GM12874 (cell line): ENCODE measurements at regions not wholly inside any gene's neighbourhood (a gene's known extent, or its start where the extent isn't known, plus 50 kb on each side); places are given as distances from the start of the nearest gene placed in this dataset.

ENCODE experiments used
- TF ChIP-seq, protein P1 (sequence below): IDR thresholded peaks from 2 replicates; pipeline ENCODE4 v1.5.1; 2011; ENCODE audit warnings: low read depth, mild to moderate bottlenecking, control low read depth, low read length, moderate library complexity; ENCODE audit not compliant: insufficient read depth

DNA sequence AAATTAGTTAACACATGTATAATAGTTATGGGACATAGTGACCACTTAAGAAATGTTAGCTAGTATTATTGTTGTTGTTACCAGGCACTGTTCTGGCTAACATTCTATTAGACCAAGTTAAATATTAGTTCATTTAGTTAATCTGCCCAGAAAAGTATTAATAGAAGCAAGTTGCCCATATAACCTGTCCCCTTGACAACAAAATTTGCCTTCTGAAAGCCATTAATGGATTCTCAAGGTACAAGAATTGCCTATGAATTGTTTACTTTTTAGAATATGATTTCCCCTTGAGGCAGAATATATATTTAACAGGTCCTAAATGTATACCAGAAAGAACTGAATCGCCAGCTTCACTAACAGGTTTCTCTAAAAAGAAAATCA lies 167.3 kb upstream of the TMCC3 start:
- TF ChIP-seq, protein P1, sequence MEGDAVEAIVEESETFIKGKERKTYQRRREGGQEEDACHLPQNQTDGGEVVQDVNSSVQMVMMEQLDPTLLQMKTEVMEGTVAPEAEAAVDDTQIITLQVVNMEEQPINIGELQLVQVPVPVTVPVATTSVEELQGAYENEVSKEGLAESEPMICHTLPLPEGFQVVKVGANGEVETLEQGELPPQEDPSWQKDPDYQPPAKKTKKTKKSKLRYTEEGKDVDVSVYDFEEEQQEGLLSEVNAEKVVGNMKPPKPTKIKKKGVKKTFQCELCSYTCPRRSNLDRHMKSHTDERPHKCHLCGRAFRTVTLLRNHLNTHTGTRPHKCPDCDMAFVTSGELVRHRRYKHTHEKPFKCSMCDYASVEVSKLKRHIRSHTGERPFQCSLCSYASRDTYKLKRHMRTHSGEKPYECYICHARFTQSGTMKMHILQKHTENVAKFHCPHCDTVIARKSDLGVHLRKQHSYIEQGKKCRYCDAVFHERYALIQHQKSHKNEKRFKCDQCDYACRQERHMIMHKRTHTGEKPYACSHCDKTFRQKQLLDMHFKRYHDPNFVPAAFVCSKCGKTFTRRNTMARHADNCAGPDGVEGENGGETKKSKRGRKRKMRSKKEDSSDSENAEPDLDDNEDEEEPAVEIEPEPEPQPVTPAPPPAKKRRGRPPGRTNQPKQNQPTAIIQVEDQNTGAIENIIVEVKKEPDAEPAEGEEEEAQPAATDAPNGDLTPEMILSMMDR, result no peak

DNA sequence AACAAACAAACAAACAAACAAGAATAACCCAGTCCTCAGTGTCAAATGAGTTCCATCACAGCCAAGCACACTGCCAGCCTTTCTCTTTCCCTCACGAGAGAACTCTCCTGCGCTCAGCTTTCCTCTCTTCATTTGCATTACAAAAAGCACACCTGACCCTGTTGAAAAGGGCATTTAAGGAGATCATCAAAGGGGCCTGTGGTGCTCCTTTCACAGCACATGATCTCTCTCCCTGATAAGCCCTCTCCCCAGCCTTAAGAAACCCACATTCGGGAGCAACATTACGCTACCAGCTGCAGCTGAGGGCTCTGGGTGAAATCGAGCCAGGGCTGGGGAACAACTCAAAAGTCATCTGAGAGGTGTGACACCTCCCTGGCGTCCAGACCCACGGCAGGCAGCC lies 165.6 kb upstream of the TMCC3 start:
- TF ChIP-seq, protein P1, result no peak

DNA sequence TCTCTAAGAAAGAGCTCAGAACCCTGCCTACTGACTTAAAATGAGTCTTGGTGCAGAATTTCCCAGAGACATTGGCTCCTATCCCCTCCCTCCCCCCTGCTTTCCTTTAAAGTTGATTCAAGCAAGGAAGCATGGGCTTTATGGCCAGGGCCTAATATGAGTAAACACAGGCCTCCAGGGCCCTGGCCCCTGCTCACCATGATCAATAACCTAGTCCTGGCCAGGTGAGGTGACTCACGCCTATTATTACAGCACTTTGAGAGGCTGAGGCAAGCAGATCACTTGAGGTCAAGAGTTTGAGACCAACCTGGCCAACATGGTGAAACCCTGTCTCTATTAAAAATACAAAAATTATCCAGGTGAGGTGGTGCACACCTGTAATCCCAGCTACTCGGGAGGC lies 165.1 kb upstream of the TMCC3 start:
- TF ChIP-seq, protein P1, result no peak

DNA sequence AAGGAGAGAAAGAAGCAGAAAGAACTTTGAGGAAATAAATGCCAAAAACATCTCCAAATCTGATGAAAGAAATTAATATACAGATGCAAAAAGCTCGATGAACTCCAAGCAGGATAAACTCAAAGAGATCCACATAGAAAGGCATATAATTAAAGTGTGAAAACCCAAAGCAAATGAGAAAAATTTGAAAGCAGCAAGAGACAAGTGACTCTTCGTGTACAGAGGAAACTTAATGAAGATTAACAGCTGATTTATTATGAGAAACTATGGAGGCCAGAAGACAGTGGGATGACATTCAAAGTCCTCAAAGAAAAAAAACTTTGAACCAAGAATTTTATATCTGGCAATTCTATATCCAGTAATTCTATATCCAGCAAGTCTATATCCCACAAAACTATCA lies 163.0 kb upstream of the TMCC3 start:
- TF ChIP-seq, protein P1, result no peak

DNA sequence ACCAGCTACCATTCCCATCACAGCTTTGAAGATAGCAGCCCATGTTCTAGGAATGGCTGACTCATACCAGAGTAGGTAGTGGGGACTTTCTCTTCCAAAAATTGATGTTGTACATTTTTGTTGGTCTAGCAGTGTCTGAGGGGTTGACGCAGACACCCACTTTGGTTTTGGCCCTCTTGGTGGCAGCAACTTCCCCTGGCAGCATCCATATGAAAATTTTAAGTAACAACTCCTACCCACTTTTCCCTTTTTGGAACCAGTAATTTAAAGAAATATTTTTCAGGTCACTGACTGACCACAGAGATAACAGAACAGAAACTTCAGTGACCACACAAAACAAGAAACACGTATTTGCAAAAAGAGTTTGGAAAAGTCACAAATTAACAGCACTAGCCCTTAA lies 162.0 kb upstream of the TMCC3 start:
- TF ChIP-seq, protein P1, result no peak

DNA sequence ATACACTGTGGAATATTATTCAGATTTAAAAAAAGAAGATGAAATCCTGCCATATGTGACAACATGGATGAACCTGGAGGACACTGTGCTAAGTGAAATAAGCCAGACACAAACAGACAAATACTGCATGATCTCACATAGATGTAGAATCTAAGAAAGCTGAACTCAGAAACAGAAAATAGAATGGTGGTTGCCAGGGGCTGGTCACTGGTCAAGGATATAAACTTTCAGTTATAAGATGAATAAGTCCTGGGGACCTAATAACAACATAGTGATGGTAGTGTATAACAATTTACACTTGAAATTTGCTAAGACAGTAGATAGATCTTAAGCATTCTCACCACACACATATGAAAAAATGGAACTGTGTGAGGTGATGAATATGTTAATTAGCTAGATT lies 161.3 kb upstream of the TMCC3 start:
- TF ChIP-seq, protein P1, result no peak

DNA sequence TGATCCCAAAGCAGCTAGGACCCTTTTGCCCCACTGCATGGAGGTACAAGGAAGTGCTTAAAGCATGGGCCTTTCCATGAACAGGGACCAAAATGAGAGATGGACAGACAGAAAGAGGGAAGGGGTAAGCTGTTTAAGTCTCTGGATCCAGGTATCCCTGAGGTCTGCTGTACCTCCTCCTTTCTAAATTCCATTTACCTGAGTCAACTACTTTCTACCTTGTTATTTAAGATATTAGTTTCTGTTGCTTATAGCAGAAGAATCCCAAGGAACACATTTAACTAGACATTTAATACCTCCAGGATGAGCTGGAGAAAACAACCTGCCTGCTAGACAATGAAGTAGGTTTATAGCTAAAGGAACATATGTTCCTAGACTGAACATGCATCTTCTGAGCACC lies 157.6 kb upstream of the TMCC3 start:
- TF ChIP-seq, protein P1, result no peak

DNA sequence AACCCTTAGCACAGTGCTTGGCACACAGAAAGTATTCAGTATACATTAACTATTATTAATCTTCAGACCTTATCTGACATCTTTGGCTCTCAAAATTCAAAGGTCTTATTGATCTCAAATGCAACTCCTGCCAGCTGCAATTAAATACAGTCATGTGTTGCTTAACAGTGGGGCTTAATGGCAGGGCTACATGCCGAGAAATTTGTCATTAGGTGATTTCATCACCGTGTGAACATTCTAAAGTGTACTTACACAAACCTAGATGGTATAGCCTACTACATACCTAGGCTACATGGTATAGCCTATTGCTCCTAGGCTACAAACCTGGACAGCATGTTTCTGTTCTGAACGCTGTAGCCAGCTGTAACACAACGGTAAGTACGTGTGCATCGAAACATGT lies 156.3 kb upstream of the TMCC3 start:
- TF ChIP-seq, protein P1, result no peak
